ENCODE measurements at regions not wholly inside any gene's neighbourhood (a gene's known extent, or its start where the extent isn't known, plus 50 kb on each side); places are given as distances from the start of the nearest gene placed in this dataset.

- DNase-seq (ENCODE audit: low read depth): no peak
Observed at GRCh38 chr15:85976986-85977385, 102.7 kb upstream of the AGBL1 start.

- DNase-seq (ENCODE audit: low read depth): no peak
Observed at GRCh38 chr15:85977586-85977985, 102.1 kb upstream of the AGBL1 start.

GRCh38 chr15:85979929-85980328, 99.7 kb upstream of the AGBL1 start:
- no peak for DNase-seq (ENCODE audit: low read depth)

GRCh38 chr15:85980946-85981345, 98.7 kb upstream of the AGBL1 start:
- DNase-seq (ENCODE audit: low read depth): no peak

GRCh38 chr15:85984241-85984640, 95.4 kb upstream of the AGBL1 start:
- no peak for DNase-seq (ENCODE audit: low read depth)

GRCh38 chr15:85986116-85986515, 93.6 kb upstream of the AGBL1 start:
- DNase-seq (ENCODE audit: low read depth): no peak

- no peak for DNase-seq (ENCODE audit: low read depth)
Observed at GRCh38 chr15:85986741-85987140, 92.9 kb upstream of the AGBL1 start.

- DNase-seq (ENCODE audit: low read depth): no peak
Observed at GRCh38 chr15:85988741-85989140, 90.9 kb upstream of the AGBL1 start.

GRCh38 chr15:85992224-85992623, 87.4 kb upstream of the AGBL1 start:
- DNase-seq (ENCODE audit: low read depth): no peak

GRCh38 chr15:85993116-85993515, 86.6 kb upstream of the AGBL1 start:
- no peak for DNase-seq (ENCODE audit: low read depth)

- DNase-seq (ENCODE audit: low read depth): no peak
Observed at GRCh38 chr15:85997618-85998017, 82.1 kb upstream of the AGBL1 start.

- no peak for DNase-seq (ENCODE audit: low read depth)
Observed at GRCh38 chr15:85999658-86000057, 80.0 kb upstream of the AGBL1 start.

- no peak for DNase-seq (ENCODE audit: low read depth)
Observed at GRCh38 chr15:86001200-86001599, 78.5 kb upstream of the AGBL1 start.

GRCh38 chr15:86002444-86002843, 77.2 kb upstream of the AGBL1 start:
- DNase-seq (ENCODE audit: low read depth): no peak

GRCh38 chr15:86004061-86004460, 75.6 kb upstream of the AGBL1 start:
- DNase-seq (ENCODE audit: low read depth): no peak

GRCh38 chr15:86006546-86006945, 73.1 kb upstream of the AGBL1 start:
- no peak for DNase-seq (ENCODE audit: low read depth)

- DNase-seq (ENCODE audit: low read depth): no peak
Observed at GRCh38 chr15:86009727-86010126, 69.9 kb upstream of the AGBL1 start.

GRCh38 chr15:86010398-86010797, 69.3 kb upstream of the AGBL1 start:
- DNase-seq (ENCODE audit: low read depth): no peak

GRCh38 chr15:86010891-86011290, 68.8 kb upstream of the AGBL1 start:
- no peak for DNase-seq (ENCODE audit: low read depth)

GRCh38 chr15:86014016-86014415, 65.7 kb upstream of the AGBL1 start:
- DNase-seq (ENCODE audit: low read depth): no peak

- no peak for DNase-seq (ENCODE audit: low read depth)
Observed at GRCh38 chr15:86016750-86017149, 62.9 kb upstream of the AGBL1 start.

GRCh38 chr15:86018679-86019078, 61.0 kb upstream of the AGBL1 start:
- DNase-seq (ENCODE audit: low read depth): no peak

GRCh38 chr15:86021281-86022264, 58.1 kb upstream of the AGBL1 start:
- DNase-seq (ENCODE audit: low read depth): no peak

GRCh38 chr15:86028961-86029360, 50.7 kb upstream of the AGBL1 start:
- no peak for DNase-seq (ENCODE audit: low read depth)

Data from stimulated activated CD8-positive, alpha-beta memory T cell treated with anti-CD3 and anti-CD28 coated beads, Interleukin-15, amount 100 ng/mL, for 24 hours (primary cell).